SK-N-SH (cell line): ENCODE measurements at regions not wholly inside any gene's neighbourhood (a gene's known extent, or its start where the extent isn't known, plus 50 kb on each side); places are given as distances from the start of the nearest gene placed in this dataset.

ENCODE experiments used
- CHD2 ChIP-seq: fragments of 150-350 bp; IDR thresholded peaks from 2 replicates; pipeline ENCODE4 v1.6.1; 2018; ENCODE audit warnings: low read length; ENCODE audit not compliant: partially characterized antibody
- CTCF ChIP-seq: fragments of 200-600 bp; sonication (generic); IDR thresholded peaks from 2 replicates; pipeline ENCODE4 v1.6.1; 2017; ENCODE audit warnings: antibody characterized with exemption, mild to moderate bottlenecking, moderate library complexity
- GABPA ChIP-seq: IDR thresholded peaks from 2 replicates; pipeline ENCODE4 v1.4.0; 2012; ENCODE audit warnings: low read depth, mild to moderate bottlenecking
- MXI1 ChIP-seq: IDR thresholded peaks from 2 replicates; pipeline ENCODE4 v1.6.1; 2012; ENCODE audit warnings: mild to moderate bottlenecking, low read depth, low read length, improper control_type of control experiment
- RXRA ChIP-seq: IDR thresholded peaks from 2 replicates; pipeline ENCODE4 v1.4.0; 2012; ENCODE audit warnings: low read depth, mild to moderate bottlenecking, borderline replicate concordance
- TAF1 ChIP-seq: IDR thresholded peaks from 2 replicates; pipeline ENCODE4 v1.6.1; 2012; ENCODE audit warnings: low read depth, mild to moderate bottlenecking, low read length, moderate library complexity, borderline replicate concordance
- YY1 ChIP-seq: IDR thresholded peaks from 2 replicates; pipeline ENCODE4 v1.4.0; 2012; ENCODE audit warnings: low read depth, mild to moderate bottlenecking
- TF ChIP-seq, protein P1 (sequence below): IDR thresholded peaks from 2 replicates; pipeline ENCODE4 v1.6.1; 2012; ENCODE audit warnings: mild to moderate bottlenecking, low read depth, low read length, moderate library complexity
- TF ChIP-seq, protein P2 (sequence below): IDR thresholded peaks from 2 replicates; pipeline ENCODE4; 2012

DNA sequence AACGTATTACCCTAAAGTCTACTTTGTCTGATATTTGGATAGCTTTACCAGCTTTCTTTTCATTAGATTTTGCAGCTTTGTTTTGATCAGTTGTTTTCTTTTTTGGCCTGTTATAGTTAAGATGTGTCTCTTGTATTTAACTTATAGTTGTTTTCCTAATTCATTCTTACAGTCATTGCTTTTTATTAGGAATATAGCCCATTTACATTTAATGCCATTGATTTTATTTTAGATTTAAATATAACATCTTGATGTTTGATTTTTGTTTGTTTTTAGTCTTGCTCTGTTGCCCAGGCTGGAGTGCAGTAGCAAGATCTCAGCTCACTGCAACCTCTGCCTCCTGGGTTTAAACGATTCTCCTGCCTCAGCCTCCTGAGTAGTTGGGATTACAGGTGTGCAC lies 215.9 kb upstream of the HDAC4 start:
- TF ChIP-seq GABPA, result no peak
- TF ChIP-seq TAF1, result no peak
- TF ChIP-seq CTCF, result no peak
- TF ChIP-seq YY1, result no peak
- TF ChIP-seq, protein P1, sequence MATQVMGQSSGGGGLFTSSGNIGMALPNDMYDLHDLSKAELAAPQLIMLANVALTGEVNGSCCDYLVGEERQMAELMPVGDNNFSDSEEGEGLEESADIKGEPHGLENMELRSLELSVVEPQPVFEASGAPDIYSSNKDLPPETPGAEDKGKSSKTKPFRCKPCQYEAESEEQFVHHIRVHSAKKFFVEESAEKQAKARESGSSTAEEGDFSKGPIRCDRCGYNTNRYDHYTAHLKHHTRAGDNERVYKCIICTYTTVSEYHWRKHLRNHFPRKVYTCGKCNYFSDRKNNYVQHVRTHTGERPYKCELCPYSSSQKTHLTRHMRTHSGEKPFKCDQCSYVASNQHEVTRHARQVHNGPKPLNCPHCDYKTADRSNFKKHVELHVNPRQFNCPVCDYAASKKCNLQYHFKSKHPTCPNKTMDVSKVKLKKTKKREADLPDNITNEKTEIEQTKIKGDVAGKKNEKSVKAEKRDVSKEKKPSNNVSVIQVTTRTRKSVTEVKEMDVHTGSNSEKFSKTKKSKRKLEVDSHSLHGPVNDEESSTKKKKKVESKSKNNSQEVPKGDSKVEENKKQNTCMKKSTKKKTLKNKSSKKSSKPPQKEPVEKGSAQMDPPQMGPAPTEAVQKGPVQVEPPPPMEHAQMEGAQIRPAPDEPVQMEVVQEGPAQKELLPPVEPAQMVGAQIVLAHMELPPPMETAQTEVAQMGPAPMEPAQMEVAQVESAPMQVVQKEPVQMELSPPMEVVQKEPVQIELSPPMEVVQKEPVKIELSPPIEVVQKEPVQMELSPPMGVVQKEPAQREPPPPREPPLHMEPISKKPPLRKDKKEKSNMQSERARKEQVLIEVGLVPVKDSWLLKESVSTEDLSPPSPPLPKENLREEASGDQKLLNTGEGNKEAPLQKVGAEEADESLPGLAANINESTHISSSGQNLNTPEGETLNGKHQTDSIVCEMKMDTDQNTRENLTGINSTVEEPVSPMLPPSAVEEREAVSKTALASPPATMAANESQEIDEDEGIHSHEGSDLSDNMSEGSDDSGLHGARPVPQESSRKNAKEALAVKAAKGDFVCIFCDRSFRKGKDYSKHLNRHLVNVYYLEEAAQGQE, result no peak
- no peak for TF ChIP-seq CHD2
- TF ChIP-seq RXRA, result no peak
- TF ChIP-seq, protein P2, sequence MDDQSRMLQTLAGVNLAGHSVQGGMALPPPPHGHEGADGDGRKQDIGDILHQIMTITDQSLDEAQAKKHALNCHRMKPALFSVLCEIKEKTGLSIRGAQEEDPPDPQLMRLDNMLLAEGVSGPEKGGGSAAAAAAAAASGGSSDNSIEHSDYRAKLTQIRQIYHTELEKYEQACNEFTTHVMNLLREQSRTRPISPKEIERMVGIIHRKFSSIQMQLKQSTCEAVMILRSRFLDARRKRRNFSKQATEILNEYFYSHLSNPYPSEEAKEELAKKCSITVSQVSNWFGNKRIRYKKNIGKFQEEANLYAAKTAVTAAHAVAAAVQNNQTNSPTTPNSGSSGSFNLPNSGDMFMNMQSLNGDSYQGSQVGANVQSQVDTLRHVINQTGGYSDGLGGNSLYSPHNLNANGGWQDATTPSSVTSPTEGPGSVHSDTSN, result no peak
- no peak for TF ChIP-seq MXI1
